Heart left ventricle (tissue), 16 donors: ENCODE measurements at regions not wholly inside any gene's neighbourhood (a gene's known extent, or its start where the extent isn't known, plus 50 kb on each side); places are given as distances from the start of the nearest gene placed in this dataset.

Experiments
- ATAC-seq, 4 donors: fragments of 200-7000 bp; cut with Tn5 transposase; one replicate each; pipeline ENCODE4 v1.9.1; 2020 to 2022; ENCODE audit warnings: moderate library complexity in 4 of 4, mild to moderate bottlenecking in 3 of 4, moderate number of reproducible peaks in 1 of 4
- DNase-seq, 5 donors: peaks; one replicate each; pipeline ENCODE4 v3.0.0-alpha.2; 2020
- H3K27ac ChIP-seq, 12 donors: fragments of 200-600 bp; sonication (generic) in 4 of 12; one replicate each; pipeline versions ENCODE4 v1.5.0 to v1.8.0; 2016 to 2022; ENCODE audit warnings: mild to moderate bottlenecking in 2 of 12
- H3K27me3 ChIP-seq, 9 donors: fragments of 200-600 bp; sonication (generic) in 2 of 9; one replicate each; pipeline versions ENCODE4 v1.5.1 to v1.8.0; 2016 to 2022; ENCODE audit warnings: mild to moderate bottlenecking in 3 of 9
- H3K36me3 ChIP-seq, 9 donors: fragments of 200-600 bp; sonication (generic) in 2 of 9; one replicate each; pipeline versions ENCODE4 v1.5.0 to v1.8.0; 2018 to 2022; ENCODE audit warnings: mild to moderate bottlenecking in 2 of 9
- H3K4me1 ChIP-seq, 12 donors: fragments of 200-600 bp; sonication (generic) in 4 of 12; one replicate each; pipeline versions ENCODE4 v1.5.0 to v1.8.0; 2016 to 2022; ENCODE audit warnings: mild to moderate bottlenecking in 3 of 12
- H3K4me3 ChIP-seq, 12 donors: fragments of 200-600 bp; sonication (generic) in 4 of 12; one replicate each; pipeline versions ENCODE4 v1.5.0 to v1.8.0; 2017 to 2022; ENCODE audit warnings: mild to moderate bottlenecking in 9 of 12, moderate library complexity in 4 of 12
- H3K9me3 ChIP-seq, 12 donors: fragments of 200-600 bp; sonication (generic) in 4 of 12; one replicate each; pipeline versions ENCODE4 v1.5.0 to v1.8.0; 2016 to 2022; ENCODE audit warnings: mild to moderate bottlenecking in 1 of 12
- POLR2A ChIP-seq, 2 donors: fragments of 450-650 bp; IDR thresholded peaks; one replicate each; pipeline ENCODE4 v1.6.1; 2017; ENCODE audit warnings: antibody characterized with exemption in 2 of 2, mild to moderate bottlenecking in 2 of 2, moderate library complexity in 2 of 2
- WGBS, 4 donors: extraction: QIAGEN DNeasy Blood & Tissue Kit in 2 of 4; methylation state at CpG; one replicate each; pipeline versions ENCODE4 v1.1.5 to v1.1.7; 2013 to 2018; 5-methylcytosine and 5-hydroxymethylcytosine counted together
- intact Hi-C, 10 donors: fragments of 100-400 bp; cut with DNase I; formaldehyde crosslinking; loops; one replicate each; pipeline versions ENCODE4 v1.11.1 to v1.14.2; 2022
- TF ChIP-seq, protein P1 (sequence below), 12 donors: fragments of 200-600 bp; sonication (generic) in 4 of 12; IDR thresholded peaks; one replicate each; pipeline versions ENCODE4 v1.5.0 to v1.8.0; 2018 to 2022; ENCODE audit warnings: antibody characterized with exemption in 12 of 12, mild to moderate bottlenecking in 5 of 12
- donor health status: ischemic (EF 13 %, LVEDD 7.1; RV severe dilation, severe dysfunction).
- donor health status: healthy with polysubstance abuse.
- donor health status: DM: no; HTN: yes; CAD: no.
- donor health status: DM: no; HTN: no; CAD: no.
- donor health status: ischemic (EF 25% LVEDD 6.9; RV normal size, moderate dysfunction).
- donor health status: ischemic (EF 25% LVEDD 5.7; RV mildly dilated, moderate dysfunction).
- donor health status: healthy.
- donor health status: DM: yes; HTN: yes; CAD: no.
- donor health status: ischemic (EF 35%, LVEDD 5.7; RV mildly dilated, moderate dysfunction).
- donor health status: nonischemic (EF 11% LVEDD 7.7; RV severe dilation, severe dysfunction).
- donor health status: DM: yes; HTN: yes; CAD: no.
- donor health status: PGD.
- donor health status: ischemic (EF 29% LVEDD 5.4; RV normal size, mild dysfunction).
- donor health status: nonischemic (EF 23%, LVEDD 6.1; RV moderate dilation, normal function).

DNA sequence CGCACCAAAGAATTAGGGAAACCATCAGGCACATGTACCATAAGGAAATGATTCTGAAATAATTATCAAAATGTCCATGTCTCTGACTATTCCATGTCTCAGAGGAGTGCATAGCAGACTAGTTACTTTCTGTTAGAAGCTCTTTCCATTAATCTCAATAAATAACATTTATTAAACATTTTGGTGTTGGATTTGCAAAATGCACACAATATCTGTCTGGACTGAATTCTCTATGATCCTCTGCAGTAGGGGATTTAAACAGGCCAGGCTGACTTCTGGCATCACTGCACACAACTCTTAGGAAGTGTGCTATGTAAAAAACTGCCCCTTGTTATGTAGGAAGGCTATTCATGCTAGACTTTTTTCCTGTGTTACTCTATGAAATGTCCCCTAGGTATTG is 283.3 kb upstream of the CDH5 start:
- Histone ChIP-seq H3K27ac (no peak overlapping the region), H3K4me1 (no peaks in the 10 kb centered on the region), H3K27me3 (peaks cover 0 to 3% (median 0%) of the 10 kb centered on the region in 9 donors), H3K4me3 (no peak overlapping the region), H3K9me3 (peaks cover 0 to 4% (median 0%) of the 10 kb centered on the region in 12 donors), H3K36me3 (no peaks in the 10 kb centered on the region)
- no peak for TF ChIP-seq POLR2A (IDR thresholded peaks at IDR 0.05)
- TF ChIP-seq, protein P1, sequence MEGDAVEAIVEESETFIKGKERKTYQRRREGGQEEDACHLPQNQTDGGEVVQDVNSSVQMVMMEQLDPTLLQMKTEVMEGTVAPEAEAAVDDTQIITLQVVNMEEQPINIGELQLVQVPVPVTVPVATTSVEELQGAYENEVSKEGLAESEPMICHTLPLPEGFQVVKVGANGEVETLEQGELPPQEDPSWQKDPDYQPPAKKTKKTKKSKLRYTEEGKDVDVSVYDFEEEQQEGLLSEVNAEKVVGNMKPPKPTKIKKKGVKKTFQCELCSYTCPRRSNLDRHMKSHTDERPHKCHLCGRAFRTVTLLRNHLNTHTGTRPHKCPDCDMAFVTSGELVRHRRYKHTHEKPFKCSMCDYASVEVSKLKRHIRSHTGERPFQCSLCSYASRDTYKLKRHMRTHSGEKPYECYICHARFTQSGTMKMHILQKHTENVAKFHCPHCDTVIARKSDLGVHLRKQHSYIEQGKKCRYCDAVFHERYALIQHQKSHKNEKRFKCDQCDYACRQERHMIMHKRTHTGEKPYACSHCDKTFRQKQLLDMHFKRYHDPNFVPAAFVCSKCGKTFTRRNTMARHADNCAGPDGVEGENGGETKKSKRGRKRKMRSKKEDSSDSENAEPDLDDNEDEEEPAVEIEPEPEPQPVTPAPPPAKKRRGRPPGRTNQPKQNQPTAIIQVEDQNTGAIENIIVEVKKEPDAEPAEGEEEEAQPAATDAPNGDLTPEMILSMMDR (IDR thresholded peaks at IDR 0.05), result no peak
- DNase-seq (no peak), ATAC-seq (no peak)
- 92 to 98% (median 96%) methylated on average over 1 of the region's 1 CpG for WGBS, 4 donors
- intact Hi-C loops, result no loop called here

DNA sequence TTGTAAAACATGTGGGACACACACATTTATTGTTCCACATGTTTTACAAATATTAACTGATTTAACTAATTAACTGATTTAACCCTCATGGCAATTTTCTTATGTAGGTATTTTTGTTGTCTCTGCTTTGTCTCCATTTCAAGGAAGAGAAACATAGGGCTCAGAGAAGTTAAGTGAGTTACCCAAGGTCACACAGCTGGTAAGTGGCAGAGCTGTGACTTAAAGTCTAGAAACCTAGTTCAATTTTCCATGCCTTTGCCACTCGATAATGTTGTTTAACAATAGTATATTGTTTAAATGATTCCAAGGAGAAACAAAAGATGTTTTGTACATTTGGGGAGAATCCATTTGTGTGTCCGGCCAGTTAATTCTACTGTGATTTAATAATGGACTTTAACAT is 284.1 kb upstream of the CDH5 start:
- Histone ChIP-seq H3K4me3 (no peak overlapping the region), H3K9me3 (peaks cover 0 to 4% (median 0%) of the 10 kb centered on the region in 12 donors), H3K27ac (no peak overlapping the region), H3K36me3 (no peaks in the 10 kb centered on the region), H3K4me1 (no peaks in the 10 kb centered on the region), H3K27me3 (peaks cover 0 to 3% (median 0%) of the 10 kb centered on the region in 9 donors)
- ATAC-seq, result no peak
- intact Hi-C loops, result no loop called here
- no peak for DNase-seq
- TF ChIP-seq POLR2A (IDR thresholded peaks at IDR 0.05), result no peak
- TF ChIP-seq, protein P1 (IDR thresholded peaks at IDR 0.05), result no peak
- WGBS, 4 donors, result 50 to 82% (median 70%) methylated on average over 2 of the region's 2 CpGs

DNA sequence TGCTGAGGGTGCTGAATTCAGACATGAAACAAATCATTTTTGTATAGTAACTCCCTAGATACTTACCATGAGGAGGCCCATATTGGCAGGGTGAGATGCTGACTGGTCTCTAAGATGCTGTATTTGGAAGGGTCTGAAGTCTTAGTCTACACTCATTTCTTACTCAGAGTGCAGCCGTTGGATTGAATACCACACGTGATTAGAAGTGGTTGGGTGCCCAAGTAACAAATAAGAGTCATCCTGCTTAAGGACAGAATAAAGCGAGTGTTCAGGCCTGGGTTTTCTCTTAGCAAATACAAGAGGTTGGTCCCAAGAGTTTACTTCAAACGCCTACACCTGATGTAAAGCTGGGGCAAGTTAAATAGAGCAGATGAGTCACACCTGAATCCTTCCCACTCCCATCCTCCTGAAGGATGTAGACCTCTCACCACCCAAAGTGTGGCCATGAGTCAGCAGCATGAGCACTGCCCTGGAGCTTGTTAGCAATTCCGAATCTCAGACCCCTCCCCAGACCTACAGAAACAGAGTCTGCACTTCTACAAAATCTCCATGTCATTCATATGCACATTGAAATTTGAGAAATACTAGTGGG is 284.6 kb upstream of the CDH5 start:
- TF ChIP-seq POLR2A (IDR thresholded peaks at IDR 0.05), result no peak
- TF ChIP-seq, protein P1 (IDR thresholded peaks at IDR 0.05), result no peak
- Histone ChIP-seq H3K27ac (no peak overlapping the region), H3K36me3 (no peaks in the 10 kb centered on the region), H3K27me3 (peaks cover 0 to 6% (median 0%) of the 10 kb centered on the region in 9 donors), H3K9me3 (peaks cover 0 to 4% (median 0%) of the 10 kb centered on the region in 12 donors), H3K4me1 (no peaks in the 10 kb centered on the region), H3K4me3 (no peak overlapping the region)
- intact Hi-C loops, result no loop called here
- ATAC-seq (no peak), DNase-seq (no peak)
- 82 to 92% (median 85%) methylated on average over 5 of the region's 5 CpGs for WGBS, 4 donors

DNA sequence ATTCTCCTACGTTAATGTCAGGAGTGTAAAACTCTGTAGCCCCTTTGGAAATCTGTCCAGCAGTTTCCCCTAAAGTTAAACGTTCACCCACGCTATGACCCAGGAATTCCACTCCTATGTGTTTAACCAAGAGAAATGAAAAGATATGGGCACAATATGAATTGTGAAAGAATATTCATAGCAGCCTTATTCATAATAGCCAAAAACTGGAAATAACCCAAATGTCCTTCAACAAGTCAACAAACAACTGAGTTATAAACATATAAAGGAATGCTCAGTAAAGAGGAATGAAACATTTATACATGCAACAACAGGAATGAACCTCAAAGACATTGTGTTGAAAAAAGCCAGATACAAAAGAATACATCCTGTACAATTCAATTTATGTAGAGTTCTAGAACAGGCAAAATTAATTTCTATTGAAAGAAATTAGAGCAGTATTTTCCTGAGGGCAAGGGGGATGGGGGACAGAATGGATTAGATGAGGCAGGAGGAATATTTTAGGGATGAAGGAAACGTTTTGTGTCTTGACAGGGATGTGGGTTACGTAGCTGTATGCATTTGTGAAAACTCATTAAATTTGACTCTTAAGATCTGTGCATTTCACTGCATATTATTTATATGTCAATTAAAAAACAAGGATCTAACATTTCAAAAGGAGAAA is 286.7 kb upstream of the CDH5 start:
- no peaks in the 10 kb centered on the region for H3K4me1 ChIP-seq
- intact Hi-C loops, result no loop called here
- TF ChIP-seq, protein P1 (IDR thresholded peaks at IDR 0.05), result no peak
- no peak for TF ChIP-seq POLR2A (IDR thresholded peaks at IDR 0.05)
- H3K36me3 ChIP-seq, result no peaks in the 10 kb centered on the region
- DNase-seq (no peak), ATAC-seq (no peak)
- H3K9me3 ChIP-seq, result peaks cover 0 to 4% (median 0%) of the 10 kb centered on the region in 12 donors
- no peak overlapping the region for H3K27ac ChIP-seq
- WGBS, 4 donors, result 84 to 89% (median 86%) methylated on average over 5 of the region's 5 CpGs
- peaks cover 0 to 8% (median 0%) of the 10 kb centered on the region in 9 donors for H3K27me3 ChIP-seq
- no peak overlapping the region for H3K4me3 ChIP-seq
